HepG2 (cell line): ENCODE measurements at regions not wholly inside any gene's neighbourhood (a gene's known extent, or its start where the extent isn't known, plus 50 kb on each side); places are given as distances from the start of the nearest gene placed in this dataset.

ENCODE experiments used
- FOSL2 ChIP-seq: sonication (generic); formaldehyde crosslinking; IDR thresholded peaks from 2 replicates; pipeline ENCODE4 v1.4.0; 2020; ENCODE audit warnings: missing genetic modification reagents
- POLR2AphosphoS5 ChIP-seq: IDR thresholded peaks from 2 replicates; pipeline ENCODE4 v1.6.1; 2012; ENCODE audit warnings: low read depth, low read length
- SP2 ChIP-seq: sonication (generic); formaldehyde crosslinking; IDR thresholded peaks from 2 replicates; pipeline ENCODE4 v1.5.1; 2020; ENCODE audit warnings: mild to moderate bottlenecking, missing genetic modification reagents
- STAG1 ChIP-seq: sonication (generic); formaldehyde crosslinking; IDR thresholded peaks from 2 replicates; pipeline ENCODE4 v1.4.0; 2020; ENCODE audit warnings: missing genetic modification reagents
- ZBTB8A ChIP-seq: sonication (generic); formaldehyde crosslinking; IDR thresholded peaks from 2 replicates; pipeline ENCODE4 v1.4.0; 2020; ENCODE audit warnings: mild to moderate bottlenecking, low read depth, missing genetic modification reagents, borderline replicate concordance
- ZKSCAN1 ChIP-seq: fragments of 150-350 bp; IDR thresholded peaks from 2 replicates; pipeline ENCODE4 v1.6.1; 2014; ENCODE audit warnings: low read length

GRCh38 chr7:131883769-131884168 is 327.3 kb upstream of the PODXL start:
- TF ChIP-seq ZBTB8A (CRISPR knock-in tag): no peak
- TF ChIP-seq POLR2AphosphoS5: no peak
- TF ChIP-seq SP2 (CRISPR knock-in tag): no peak
- TF ChIP-seq FOSL2 (CRISPR knock-in tag): no peak
- TF ChIP-seq ZKSCAN1: no peak
- TF ChIP-seq STAG1 (CRISPR knock-in tag): no peak
